AG08396 (cell line): ENCODE measurements at regions not wholly inside any gene's neighbourhood (a gene's known extent, or its start where the extent isn't known, plus 50 kb on each side); places are given as distances from the start of the nearest gene placed in this dataset.
"Not testable (repeated sequence)": the region's sequence is repeated elsewhere in the genome, so short reads cannot be mapped to it uniquely, and the experiment has no call there.

Source experiments
- DNase-seq: peaks from one replicate; pipeline ENCODE4 v3.0.0; 2012; ENCODE audit warnings: low spot score, mixed read lengths

GRCh38 chr14:62521309-62521708, 523.9 kb downstream of the KCNH5 start:
- not testable (repeated sequence) for DNase-seq

GRCh38 chr14:62528296-62528695, 517.0 kb downstream of the KCNH5 start:
- DNase-seq, result no peak

GRCh38 chr14:62532181-62532580, 513.1 kb downstream of the KCNH5 start:
- DNase-seq, result no peak

- no peak for DNase-seq
Observed at GRCh38 chr14:62546862-62547474, 498.3 kb downstream of the KCNH5 start.

- no peak for DNase-seq
Observed at GRCh38 chr14:62557416-62557815, 487.8 kb downstream of the KCNH5 start.

GRCh38 chr14:62558451-62558850, 486.8 kb downstream of the KCNH5 start:
- DNase-seq, result no peak

GRCh38 chr14:62585247-62585646, 460.0 kb downstream of the KCNH5 start:
- no peak for DNase-seq

- no peak for DNase-seq
Observed at GRCh38 chr14:62592877-62593276, 452.4 kb downstream of the KCNH5 start.

GRCh38 chr14:62597143-62597542, 448.1 kb downstream of the KCNH5 start:
- DNase-seq, result no peak

GRCh38 chr14:62599616-62600385, 445.5 kb downstream of the KCNH5 start:
- DNase-seq, result no peak

GRCh38 chr14:62602712-62603111, 442.5 kb downstream of the KCNH5 start:
- no peak for DNase-seq

GRCh38 chr14:62604524-62604923, 440.7 kb downstream of the KCNH5 start:
- no peak for DNase-seq

GRCh38 chr14:62614122-62614521, 431.1 kb downstream of the KCNH5 start:
- no peak for DNase-seq

GRCh38 chr14:62616668-62617067, 428.6 kb downstream of the KCNH5 start:
- DNase-seq, result no peak

- DNase-seq, result no peak
Observed at GRCh38 chr14:62626416-62626815, 418.8 kb downstream of the KCNH5 start.

GRCh38 chr14:62629176-62629725, 416.0 kb downstream of the KCNH5 start:
- no peak for DNase-seq

- DNase-seq, result no peak
Observed at GRCh38 chr14:62631176-62631575, 414.1 kb downstream of the KCNH5 start.

- DNase-seq, result no peak
Observed at GRCh38 chr14:62632771-62633170, 412.5 kb downstream of the KCNH5 start.

- DNase-seq, result no peak
Observed at GRCh38 chr14:62645649-62646048, 399.6 kb downstream of the KCNH5 start.
